Nephron (organoid): ENCODE measurements at regions not wholly inside any gene's neighbourhood (a gene's known extent, or its start where the extent isn't known, plus 50 kb on each side); places are given as distances from the start of the nearest gene placed in this dataset.

Experiments
- H3K27ac Mint-ChIP-seq, 3 experiments: 2 replicates each; pipeline ENCODE4 v1.8.0; 2020; ENCODE audit warnings: mixed read lengths in 3 of 3, mild to moderate bottlenecking in 2 of 3, moderate library complexity in 1 of 3
- H3K27me3 Mint-ChIP-seq: 2 replicates; pipeline ENCODE4 v1.8.0; 2021; ENCODE audit warnings: low read depth, mild to moderate bottlenecking, moderate library complexity, mixed read lengths
- H3K36me3 Mint-ChIP-seq: 2 replicates; pipeline ENCODE4 v1.8.0; 2020; ENCODE audit warnings: low read depth, mixed read lengths
- H3K4me1 Mint-ChIP-seq: 2 replicates; pipeline ENCODE4 v1.8.0; 2020; ENCODE audit warnings: mixed read lengths
- H3K4me3 Mint-ChIP-seq, 3 experiments: 2 replicates each; pipeline ENCODE4 v1.8.0; 2020; ENCODE audit warnings: mild to moderate bottlenecking in 3 of 3, mixed read lengths in 3 of 3, moderate library complexity in 2 of 3
- H3K9me3 Mint-ChIP-seq: 2 replicates; pipeline ENCODE4 v1.8.0; 2020; ENCODE audit warnings: mixed read lengths
- TF ChIP-seq, protein P1 (sequence below), 3 experiments: fragments of 200-600 bp; sonication (generic); IDR thresholded peaks; one replicate each; pipeline ENCODE4 v1.5.0; 2021; ENCODE audit warnings: antibody characterized with exemption in 3 of 3; ENCODE audit not compliant: unreplicated experiment in 3 of 3

GRCh38 chr5:117792476-117792875, 1195.9 kb downstream of the DTWD2 start:
- no peak overlapping the region for H3K4me3 Mint-ChIP-seq
- TF ChIP-seq, protein P1, sequence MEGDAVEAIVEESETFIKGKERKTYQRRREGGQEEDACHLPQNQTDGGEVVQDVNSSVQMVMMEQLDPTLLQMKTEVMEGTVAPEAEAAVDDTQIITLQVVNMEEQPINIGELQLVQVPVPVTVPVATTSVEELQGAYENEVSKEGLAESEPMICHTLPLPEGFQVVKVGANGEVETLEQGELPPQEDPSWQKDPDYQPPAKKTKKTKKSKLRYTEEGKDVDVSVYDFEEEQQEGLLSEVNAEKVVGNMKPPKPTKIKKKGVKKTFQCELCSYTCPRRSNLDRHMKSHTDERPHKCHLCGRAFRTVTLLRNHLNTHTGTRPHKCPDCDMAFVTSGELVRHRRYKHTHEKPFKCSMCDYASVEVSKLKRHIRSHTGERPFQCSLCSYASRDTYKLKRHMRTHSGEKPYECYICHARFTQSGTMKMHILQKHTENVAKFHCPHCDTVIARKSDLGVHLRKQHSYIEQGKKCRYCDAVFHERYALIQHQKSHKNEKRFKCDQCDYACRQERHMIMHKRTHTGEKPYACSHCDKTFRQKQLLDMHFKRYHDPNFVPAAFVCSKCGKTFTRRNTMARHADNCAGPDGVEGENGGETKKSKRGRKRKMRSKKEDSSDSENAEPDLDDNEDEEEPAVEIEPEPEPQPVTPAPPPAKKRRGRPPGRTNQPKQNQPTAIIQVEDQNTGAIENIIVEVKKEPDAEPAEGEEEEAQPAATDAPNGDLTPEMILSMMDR (IDR thresholded peaks at IDR 0.05; ENCODE audit: unreplicated experiment in 3 of 3): no peak
- H3K27ac Mint-ChIP-seq: no peak overlapping the region
- no peaks in the 10 kb centered on the region for H3K4me1 Mint-ChIP-seq
- H3K9me3 Mint-ChIP-seq: no peaks in the 10 kb centered on the region
- no peaks in the 10 kb centered on the region for H3K36me3 Mint-ChIP-seq
- no peaks in the 10 kb centered on the region for H3K27me3 Mint-ChIP-seq

GRCh38 chr5:117788596-117788995, 1199.8 kb downstream of the DTWD2 start:
- peaks cover 8% of the 10 kb centered on the region for H3K4me1 Mint-ChIP-seq
- H3K27ac Mint-ChIP-seq: no peak overlapping the region
- no peaks in the 10 kb centered on the region for H3K27me3 Mint-ChIP-seq
- TF ChIP-seq, protein P1 (IDR thresholded peaks at IDR 0.05; ENCODE audit: unreplicated experiment in 3 of 3): no peak
- H3K36me3 Mint-ChIP-seq: no peaks in the 10 kb centered on the region
- H3K4me3 Mint-ChIP-seq: no peak overlapping the region
- H3K9me3 Mint-ChIP-seq: no peaks in the 10 kb centered on the region

GRCh38 chr5:117779171-117779570, 1204.5 kb upstream of the SEMA6A start:
- Mint-ChIP-seq H3K4me1 (no peaks in the 10 kb centered on the region), H3K27me3 (no peaks in the 10 kb centered on the region)
- TF ChIP-seq, protein P1 (IDR thresholded peaks at IDR 0.05; ENCODE audit: unreplicated experiment in 3 of 3): no peak

GRCh38 chr5:117776977-117777376, 1202.4 kb upstream of the SEMA6A start:
- Mint-ChIP-seq H3K27me3 (no peaks in the 10 kb centered on the region), H3K36me3 (no peaks in the 10 kb centered on the region), H3K9me3 (peaks cover 31% of the 10 kb centered on the region), H3K4me3 (no peak overlapping the region), H3K27ac (no peak overlapping the region), H3K4me1 (no peaks in the 10 kb centered on the region)
- TF ChIP-seq, protein P1 (IDR thresholded peaks at IDR 0.05; ENCODE audit: unreplicated experiment in 3 of 3): no peak

More at GRCh38 chr5:117779171-117779570, 1204.5 kb upstream of the SEMA6A start:
- no peaks in the 10 kb centered on the region for H3K36me3 Mint-ChIP-seq
- H3K4me3 Mint-ChIP-seq: no peak overlapping the region
- no peak overlapping the region for H3K27ac Mint-ChIP-seq
- H3K9me3 Mint-ChIP-seq: peaks cover 20% of the 10 kb centered on the region

GRCh38 chr5:117769877-117770276, 1195.3 kb upstream of the SEMA6A start:
- Mint-ChIP-seq H3K27ac (no peak overlapping the region), H3K36me3 (no peaks in the 10 kb centered on the region), H3K4me3 (no peak overlapping the region), H3K9me3 (peaks cover 41% of the 10 kb centered on the region), H3K27me3 (no peaks in the 10 kb centered on the region), H3K4me1 (no peaks in the 10 kb centered on the region)
- TF ChIP-seq, protein P1 (IDR thresholded peaks at IDR 0.05; ENCODE audit: unreplicated experiment in 3 of 3): no peak

DNA sequence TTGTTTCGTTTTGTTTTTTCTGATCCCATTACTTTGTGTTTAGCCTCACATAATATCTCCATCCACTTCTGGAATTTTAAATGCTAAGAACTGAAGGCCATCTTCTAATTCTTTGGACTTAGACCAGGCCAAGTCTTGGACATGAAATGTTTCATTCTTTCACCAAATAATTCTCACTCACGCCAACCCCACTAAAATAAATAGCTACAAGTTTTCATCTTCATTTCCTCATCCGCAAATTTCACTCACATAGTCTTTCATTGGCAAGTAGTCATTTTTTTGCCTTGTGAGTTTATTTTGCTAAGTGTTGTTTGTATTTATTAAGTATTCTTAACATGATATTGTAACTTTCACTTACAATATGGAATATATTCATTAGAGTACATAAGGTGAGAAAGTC, 1188.6 kb upstream of the SEMA6A start:
- Mint-ChIP-seq H3K36me3 (no peaks in the 10 kb centered on the region), H3K4me1 (no peaks in the 10 kb centered on the region), H3K27ac (no peak overlapping the region), H3K9me3 (no peaks in the 10 kb centered on the region), H3K4me3 (no peak overlapping the region), H3K27me3 (no peaks in the 10 kb centered on the region)
- TF ChIP-seq, protein P1 (IDR thresholded peaks at IDR 0.05; ENCODE audit: unreplicated experiment in 3 of 3): no peak
